Cardiac fibroblast (primary cell): ENCODE measurements at regions not wholly inside any gene's neighbourhood (a gene's known extent, or its start where the extent isn't known, plus 50 kb on each side); places are given as distances from the start of the nearest gene placed in this dataset.
"Not testable (repeated sequence)": the region's sequence is repeated elsewhere in the genome, so short reads cannot be mapped to it uniquely, and the experiment has no call there.

Source experiments
- DNase-seq, 2 donors: peaks; one replicate each; pipeline versions ENCODE4 v3.0.0 to v3.0.0-alpha.2; 2010; ENCODE audit warnings: low read depth in 2 of 2
- H3K4me3 ChIP-seq, 2 donors: replicated peaks in 1 of 2; 1 replicate in 1 of 2; 2 replicates in 1 of 2; pipeline ENCODE4 v1.5.1; 2011; ENCODE audit warnings: low read depth in 2 of 2, low read length in 2 of 2, mild to moderate bottlenecking in 2 of 2, moderate library complexity in 1 of 2
- TF ChIP-seq, protein P1 (sequence below): IDR thresholded peaks from one replicate; pipeline ENCODE4 v1.5.1; 2011; ENCODE audit warnings: low read depth, mild to moderate bottlenecking, low read length, inconsistent platforms

DNA sequence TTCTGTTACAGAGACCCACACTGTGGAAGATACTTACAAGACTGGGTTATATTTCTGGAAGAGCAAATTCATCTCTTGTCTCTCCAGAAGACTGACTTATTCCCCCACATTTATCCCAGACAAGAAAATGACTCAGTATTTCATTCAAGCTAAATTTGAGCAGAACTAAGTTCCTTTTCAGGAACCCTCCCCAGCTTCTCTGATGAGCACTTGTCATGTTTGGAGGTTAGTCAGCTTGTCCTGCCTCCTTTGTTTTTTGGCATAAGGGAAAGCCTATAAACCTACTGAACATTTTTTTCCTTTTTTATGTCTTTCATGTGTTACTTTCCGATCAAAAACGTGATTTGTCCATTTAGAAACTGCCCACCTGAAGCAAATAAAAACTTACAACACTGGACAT lies 198.0 kb downstream of the C16orf95 start:
- DNase-seq: no peak
- no peak overlapping the region for H3K4me3 ChIP-seq
- TF ChIP-seq, protein P1, sequence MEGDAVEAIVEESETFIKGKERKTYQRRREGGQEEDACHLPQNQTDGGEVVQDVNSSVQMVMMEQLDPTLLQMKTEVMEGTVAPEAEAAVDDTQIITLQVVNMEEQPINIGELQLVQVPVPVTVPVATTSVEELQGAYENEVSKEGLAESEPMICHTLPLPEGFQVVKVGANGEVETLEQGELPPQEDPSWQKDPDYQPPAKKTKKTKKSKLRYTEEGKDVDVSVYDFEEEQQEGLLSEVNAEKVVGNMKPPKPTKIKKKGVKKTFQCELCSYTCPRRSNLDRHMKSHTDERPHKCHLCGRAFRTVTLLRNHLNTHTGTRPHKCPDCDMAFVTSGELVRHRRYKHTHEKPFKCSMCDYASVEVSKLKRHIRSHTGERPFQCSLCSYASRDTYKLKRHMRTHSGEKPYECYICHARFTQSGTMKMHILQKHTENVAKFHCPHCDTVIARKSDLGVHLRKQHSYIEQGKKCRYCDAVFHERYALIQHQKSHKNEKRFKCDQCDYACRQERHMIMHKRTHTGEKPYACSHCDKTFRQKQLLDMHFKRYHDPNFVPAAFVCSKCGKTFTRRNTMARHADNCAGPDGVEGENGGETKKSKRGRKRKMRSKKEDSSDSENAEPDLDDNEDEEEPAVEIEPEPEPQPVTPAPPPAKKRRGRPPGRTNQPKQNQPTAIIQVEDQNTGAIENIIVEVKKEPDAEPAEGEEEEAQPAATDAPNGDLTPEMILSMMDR: no peak

DNA sequence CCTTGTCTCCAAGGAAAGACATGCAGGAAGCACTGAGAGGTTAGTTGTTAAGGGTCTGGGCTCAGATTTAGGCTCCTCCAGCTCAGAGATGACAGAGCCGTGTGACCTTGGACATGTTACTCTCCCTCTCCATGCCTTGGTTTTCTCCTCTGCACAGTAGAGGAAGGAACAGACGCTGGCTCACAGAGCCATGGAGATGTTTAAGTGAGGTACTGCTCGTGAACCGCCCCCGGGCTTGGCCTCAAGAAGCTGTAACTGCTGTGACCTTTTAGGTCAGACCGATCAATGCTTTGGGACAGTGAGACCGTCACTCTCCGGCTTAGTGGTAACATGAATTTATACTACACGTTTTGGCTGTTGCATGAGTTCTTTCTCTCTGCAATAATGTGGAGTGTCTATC lies 197.4 kb downstream of the C16orf95 start:
- DNase-seq: no peak
- TF ChIP-seq, protein P1: no peak
- H3K4me3 ChIP-seq: no peak overlapping the region

GRCh38 chr16:87121816-87122215 lies 195.4 kb downstream of the C16orf95 start:
- no peak for DNase-seq
- TF ChIP-seq, protein P1: no peak
- no peak overlapping the region for H3K4me3 ChIP-seq

GRCh38 chr16:87123356-87124001 lies 193.7 kb downstream of the C16orf95 start:
- peak in 1 of 2 donors; percentile 69 for DNase-seq
- TF ChIP-seq, protein P1: no peak

DNA sequence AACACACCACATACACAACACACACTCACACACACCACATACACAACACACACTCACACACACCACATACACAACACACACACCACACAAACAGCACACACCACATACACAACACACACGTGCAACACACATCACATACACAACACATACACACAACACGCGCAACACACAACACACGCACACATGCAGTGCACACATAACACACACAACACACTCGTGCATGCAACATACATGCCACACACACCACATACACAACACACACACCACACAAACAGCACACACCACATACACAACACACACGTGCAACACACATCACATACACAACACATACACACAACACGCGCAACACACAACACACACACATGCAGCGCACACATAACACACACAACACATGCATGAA lies 192.8 kb downstream of the C16orf95 start:
- H3K4me3 ChIP-seq, DNase-seq: not testable (repeated sequence)

More at GRCh38 chr16:87123356-87124001, 193.7 kb downstream of the C16orf95 start:
- no peak overlapping the region for H3K4me3 ChIP-seq

GRCh38 chr16:87125206-87126155 lies 191.7 kb downstream of the C16orf95 start:
- H3K4me3 ChIP-seq: no peak overlapping the region
- DNase-seq: no peak
- TF ChIP-seq, protein P1: no peak

DNA sequence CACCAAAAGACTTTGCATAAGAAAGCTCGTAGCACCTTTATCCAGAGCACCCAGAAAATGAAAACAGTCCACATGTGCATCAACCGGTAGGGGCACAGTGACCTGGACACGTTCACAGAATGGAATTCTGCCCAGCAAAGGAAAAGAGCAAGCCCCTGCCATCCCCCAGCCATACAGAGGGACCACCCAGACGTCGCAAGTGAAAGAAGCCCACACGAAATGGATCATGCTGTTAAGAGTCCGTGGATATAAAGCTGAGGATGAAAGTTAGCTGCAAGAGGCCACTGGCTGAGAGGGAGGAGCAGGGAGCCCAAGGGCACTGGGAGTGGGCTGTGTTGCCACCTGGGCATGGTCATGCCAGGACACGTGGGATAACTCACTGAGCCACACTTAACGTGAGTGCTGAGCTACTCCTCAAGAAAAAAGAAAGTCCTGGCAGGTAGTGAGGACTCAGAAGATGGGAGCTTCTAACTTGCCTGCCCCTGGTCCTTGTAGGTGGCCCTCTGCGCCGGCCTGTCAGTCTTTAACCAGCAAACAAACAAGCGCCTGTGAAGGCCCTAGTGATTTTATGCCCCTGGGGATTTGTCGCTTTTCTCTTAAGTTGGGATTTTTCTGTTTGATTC lies 190.7 kb downstream of the C16orf95 start:
- no peak for DNase-seq
- H3K4me3 ChIP-seq: no peak overlapping the region
- TF ChIP-seq, protein P1: no peak
